NCI-H2227 (cell line): ENCODE measurements at regions not wholly inside any gene's neighbourhood (a gene's known extent, or its start where the extent isn't known, plus 50 kb on each side); places are given as distances from the start of the nearest gene placed in this dataset.
"Not testable (repeated sequence)": the region's sequence is repeated elsewhere in the genome, so short reads cannot be mapped to it uniquely, and the experiment has no call there.

Source experiments
- DNase-seq: peaks from one replicate; lab custom pipeline; 2025; ENCODE audit not compliant: unreplicated experiment; lab: John Stamatoyannopoulos, UW

DNA sequence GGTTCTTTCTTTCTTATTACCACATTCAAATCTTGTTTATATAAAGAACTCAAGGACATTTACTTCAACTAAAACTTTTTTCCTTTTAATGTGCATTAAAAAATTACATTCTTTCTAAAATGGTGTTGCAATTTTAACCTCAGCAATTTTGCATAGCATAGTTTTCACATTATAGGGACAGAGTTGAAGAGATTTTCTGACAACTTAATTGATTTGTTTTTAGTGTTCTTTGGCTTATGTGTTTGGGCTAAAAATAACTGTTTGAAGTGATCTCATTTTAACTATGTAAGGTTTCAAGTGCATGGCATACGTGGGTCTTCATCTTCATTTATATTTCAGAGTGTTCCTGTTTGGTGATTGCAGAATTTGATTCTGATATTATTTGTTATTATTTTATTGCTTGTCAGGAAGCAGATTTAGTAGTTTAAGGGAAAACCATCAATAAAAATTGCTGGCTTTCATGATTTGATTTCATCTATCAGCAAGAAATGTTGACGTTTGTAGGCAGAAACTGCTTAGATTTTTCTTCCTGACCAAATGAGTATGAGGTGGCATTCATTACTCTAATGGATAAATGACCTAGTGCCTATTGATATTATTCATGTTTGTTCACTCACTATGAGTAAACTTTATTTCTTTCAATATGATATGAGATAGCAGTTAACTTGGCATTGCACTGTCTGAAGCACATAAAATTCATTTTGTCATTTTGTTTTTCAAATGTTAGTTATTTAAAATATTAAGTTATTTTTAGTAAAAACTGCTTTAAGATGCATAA lies 398.4 kb downstream of the NUP35 start:
- DNase-seq, result no peak

DNA sequence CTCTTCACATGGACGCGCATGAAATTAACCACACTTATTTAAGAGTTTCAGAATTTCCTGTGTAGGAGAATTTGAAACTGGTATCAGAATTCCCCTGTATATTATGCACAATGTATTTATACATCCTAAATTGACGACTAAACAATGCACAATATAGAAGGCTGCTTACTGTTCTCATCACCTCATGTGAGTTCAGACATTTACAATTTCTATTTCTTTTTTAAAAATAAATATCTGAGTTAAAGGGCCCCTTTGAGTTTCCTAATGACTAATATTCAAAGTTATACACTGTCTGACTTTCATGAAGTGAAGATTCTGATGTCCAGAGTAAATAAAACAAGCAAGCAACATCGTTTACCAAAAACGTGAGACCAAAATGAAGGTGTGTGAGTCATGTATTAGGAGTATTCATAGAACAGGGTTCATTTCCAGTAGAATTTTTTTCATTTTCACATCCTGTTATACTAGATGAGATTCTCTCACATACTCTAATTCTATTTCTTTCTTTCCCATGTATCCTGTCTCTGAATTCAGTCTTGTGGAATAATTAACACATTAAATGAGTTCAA lies 406.2 kb downstream of the NUP35 start:
- no peak for DNase-seq

DNA sequence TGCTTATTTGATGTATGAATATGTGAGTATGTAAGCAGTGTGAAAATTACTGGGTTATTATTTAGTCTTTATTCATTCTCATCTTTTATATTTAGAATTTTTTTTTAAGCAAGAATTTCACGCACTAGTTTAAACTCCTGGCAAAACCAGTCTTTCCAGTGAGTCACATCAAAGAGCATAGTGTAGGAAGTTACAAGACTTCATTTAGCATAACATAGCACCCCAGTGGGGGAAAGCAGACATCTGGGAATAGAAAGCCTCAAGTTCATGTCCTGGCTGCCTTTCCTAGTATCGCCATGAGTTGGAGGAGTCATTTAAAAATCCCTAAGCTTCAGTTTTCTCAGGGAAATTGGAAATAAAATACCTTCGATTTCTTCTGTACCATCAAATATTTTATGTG lies 408.3 kb downstream of the NUP35 start:
- DNase-seq, result no peak

DNA sequence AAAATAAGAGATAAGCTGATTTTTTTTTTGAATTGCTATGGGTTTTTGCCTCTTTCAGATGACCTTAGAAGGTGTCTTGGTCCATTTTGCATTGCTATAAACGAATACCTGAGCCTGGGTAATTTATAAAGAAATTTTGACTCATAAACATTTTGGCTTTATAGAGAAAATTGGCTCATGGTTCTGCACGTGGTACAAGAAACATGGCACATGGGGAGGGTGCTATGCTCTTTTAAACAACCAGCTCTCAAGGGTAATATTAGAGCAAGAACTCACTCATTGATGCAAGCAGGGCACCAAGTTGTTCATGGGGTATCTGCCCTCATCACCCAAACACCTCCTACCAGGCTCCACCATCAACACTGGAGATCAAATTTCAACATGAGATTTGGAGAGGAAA lies 408.8 kb downstream of the NUP35 start:
- DNase-seq, result no peak

DNA sequence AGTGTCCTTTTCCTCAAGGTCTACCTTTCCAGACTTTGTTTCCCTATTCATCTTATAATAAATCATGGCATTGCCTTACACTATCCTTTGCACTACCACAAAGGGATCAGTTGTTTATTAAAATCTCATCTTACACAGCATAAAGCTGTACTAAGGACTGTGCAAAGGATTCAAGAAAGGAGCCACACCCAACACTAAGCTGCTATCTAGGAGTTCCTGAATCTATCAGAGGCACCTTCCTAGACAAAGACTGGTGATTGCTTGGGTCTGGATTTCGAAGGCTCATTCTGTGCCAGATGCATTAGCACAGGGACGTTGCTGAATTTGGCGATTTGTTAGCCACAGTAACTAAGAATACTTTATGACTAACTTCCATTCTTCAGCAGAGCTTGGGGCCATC lies 412.0 kb downstream of the NUP35 start:
- no peak for DNase-seq

DNA sequence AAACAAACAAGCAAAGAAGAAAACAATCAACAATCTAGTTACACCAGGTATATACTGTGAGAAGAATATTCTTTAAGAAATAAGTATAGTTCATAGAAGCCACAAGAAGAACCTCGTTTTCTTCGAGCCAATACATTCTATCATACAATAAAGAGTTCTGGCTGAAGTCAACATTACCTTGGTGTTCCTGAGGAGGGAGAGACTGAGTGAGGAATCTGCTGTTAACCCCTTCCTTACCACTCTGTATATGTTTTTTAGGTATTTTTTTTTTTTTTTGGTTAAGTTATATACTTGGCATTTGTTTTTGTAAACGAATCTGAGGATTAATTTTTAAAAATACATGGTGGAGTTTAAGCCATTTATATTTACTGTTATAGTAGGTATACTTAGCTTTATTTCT lies 412.5 kb downstream of the NUP35 start:
- no peak for DNase-seq

DNA sequence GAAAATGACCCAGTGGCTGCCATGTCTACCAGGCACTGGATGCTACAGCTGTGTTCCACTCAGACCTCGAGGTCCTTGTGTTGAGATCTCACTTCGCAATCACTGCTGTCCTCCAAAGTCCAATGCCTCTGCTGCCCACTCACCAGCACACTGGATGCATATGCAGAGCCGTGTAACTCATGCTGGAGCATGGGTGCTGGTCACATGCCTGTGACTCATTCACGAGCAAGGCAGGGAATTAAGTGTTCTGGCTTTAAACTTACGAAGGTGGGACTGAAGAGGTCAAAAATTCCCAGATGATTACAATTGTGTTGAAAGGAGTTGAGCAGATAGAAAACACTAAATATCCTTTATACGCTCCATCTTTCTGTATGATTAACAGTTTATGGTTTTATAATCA lies 417.5 kb downstream of the NUP35 start:
- no peak for DNase-seq

DNA sequence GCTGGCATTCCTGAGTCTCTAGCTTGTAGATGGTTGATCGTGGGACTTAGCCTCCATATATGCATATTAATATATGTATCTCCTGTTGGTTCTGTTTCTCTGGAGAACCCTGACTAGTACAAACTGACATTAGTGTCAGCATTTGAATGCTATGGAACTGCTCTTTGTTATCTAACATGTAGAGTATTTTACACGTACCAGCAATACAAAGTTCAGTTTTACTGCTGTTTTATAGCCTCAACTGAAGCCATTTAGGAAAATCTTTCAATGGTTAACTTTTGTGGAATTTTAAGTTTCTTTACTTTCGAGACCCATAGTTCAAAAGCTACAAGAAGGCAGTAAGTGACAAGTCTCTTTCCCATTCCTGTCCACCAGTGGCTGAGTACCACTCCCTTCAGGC lies 418.4 kb downstream of the NUP35 start:
- DNase-seq, result no peak

DNA sequence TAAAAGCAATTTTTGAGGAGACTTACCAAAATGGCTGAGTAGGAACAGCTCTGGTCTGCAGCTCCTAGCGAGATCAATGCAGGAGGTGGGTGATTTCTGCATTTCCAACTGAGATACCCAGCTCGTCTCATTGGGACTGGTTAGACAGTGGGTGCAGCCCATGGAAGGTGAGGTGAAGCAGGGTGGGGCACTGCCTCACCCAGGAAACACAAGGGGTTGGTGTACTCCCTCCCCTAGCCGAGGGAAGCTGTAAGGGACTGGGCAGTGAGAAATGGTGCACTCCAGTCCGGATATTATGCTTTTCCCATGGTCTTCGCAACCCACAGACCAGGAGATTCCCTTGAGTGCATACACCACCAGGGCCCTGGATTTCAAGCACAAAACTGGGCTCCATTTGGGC lies 419.0 kb downstream of the NUP35 start:
- no peak for DNase-seq

DNA sequence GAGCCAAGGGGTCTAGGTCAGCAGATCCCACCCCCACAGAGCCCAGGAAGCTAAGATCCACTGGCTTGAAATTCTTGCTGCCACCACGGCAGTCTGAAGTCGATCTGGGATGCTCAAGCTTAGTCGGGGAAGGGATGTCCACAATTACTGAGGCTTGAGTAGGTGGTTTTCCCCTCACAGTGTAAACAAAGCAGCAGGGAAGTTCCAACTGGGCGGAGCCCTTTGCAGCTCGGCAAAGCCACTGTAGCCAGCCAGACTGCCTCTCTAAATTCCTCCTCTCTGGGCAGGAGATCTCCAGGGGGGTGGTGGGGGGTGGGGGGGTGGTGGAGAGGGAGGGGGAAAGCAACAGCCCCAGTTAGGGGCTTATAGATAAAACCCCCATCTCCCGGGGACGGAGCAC lies 419.5 kb downstream of the NUP35 start:
- peak; percentile 47 for DNase-seq

DNA sequence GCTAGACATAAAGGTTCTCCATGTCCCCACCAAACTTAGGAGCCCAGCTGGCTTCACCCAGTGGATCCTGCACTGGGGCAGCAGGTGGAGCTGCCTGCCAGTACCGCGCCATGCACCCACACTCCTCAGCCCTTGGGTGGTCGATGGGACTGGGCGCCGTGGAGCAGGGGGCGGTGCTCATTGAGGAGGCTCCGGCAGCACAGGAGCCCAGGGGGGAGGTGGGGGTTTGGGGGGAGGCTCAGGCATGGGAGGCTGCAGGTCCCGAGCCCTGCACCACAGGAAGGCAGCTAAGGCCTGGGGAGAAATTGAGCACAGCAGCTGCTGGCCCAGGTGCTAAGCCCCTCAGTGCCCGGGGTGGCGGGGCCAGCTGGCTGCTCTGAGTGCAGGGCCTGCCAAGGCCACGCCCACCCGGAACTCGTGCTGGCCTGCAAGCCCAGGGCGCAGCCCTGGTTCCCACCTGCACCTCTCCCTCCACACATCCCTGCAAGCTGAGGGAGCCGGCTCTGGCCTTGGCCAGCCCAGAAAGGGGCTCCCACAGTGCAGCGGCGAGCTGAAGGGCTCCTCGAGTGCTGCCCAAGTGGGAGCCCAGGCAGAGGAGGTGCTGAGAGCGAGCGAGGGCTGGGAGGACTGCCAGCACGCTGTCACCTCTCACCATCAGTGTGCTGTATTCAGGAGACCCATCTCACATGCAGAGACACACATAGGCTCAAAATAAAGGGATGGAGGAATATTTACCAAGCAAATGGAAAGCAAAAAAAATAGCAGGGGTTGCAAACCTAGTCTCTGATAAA lies 422.5 kb downstream of the NUP35 start:
- DNase-seq, result not testable (repeated sequence)

DNA sequence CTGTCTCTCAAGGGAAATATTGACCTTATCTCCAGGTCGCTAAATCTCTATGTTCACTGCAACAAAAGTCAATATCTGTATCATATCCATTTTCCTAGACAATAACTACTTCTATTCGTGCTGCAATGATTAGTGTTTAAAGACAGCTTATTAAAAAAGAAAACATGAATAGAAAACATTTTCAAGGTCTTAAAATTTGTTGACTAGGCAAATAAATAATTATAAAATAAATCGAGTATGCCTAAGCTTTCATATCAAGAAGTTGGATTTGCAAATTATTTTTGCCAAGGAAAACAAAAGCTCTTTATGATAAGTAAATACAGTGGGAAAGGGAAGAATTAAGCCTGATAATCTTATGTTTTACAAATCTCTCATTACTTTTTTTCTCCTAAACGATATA lies 428.5 kb downstream of the NUP35 start:
- no peak for DNase-seq

DNA sequence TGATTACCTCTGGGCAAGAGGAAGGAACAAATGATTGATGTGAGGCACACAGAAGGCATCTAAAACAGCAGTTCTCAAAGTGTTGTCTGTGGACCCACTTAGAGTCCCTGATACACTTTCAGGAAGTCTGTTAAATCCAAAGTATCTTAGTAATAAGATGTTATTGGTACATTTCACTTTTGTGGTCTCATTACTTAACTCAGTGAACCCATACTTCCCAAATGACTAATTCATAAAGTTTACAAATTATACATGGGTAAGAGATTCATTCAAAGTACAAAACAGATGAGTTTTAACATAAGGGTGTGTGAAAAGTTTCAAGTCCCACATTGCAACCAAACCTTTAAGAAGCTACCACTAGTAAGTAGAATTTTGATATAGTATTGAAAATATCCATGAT lies 440.5 kb downstream of the NUP35 start:
- no peak for DNase-seq

DNA sequence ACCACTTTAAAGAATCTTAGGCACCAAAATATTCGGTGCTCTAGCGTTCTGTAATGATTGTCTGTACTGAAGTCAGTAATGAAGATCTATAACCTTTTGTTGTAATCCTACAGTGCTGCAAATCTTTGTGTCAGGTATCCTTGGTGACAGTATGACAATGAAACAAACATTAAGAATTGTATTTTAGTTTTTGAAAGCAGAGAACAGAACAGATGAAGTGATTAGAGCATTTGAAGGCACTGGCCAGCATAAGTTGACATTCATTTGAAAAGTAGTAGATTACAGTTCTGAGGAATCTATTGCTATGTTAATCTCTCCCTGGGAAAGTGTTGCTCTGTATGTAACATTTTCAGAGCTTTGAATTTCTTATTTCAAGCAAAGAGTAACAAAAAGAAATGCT lies 451.2 kb downstream of the NUP35 start:
- DNase-seq, result no peak

DNA sequence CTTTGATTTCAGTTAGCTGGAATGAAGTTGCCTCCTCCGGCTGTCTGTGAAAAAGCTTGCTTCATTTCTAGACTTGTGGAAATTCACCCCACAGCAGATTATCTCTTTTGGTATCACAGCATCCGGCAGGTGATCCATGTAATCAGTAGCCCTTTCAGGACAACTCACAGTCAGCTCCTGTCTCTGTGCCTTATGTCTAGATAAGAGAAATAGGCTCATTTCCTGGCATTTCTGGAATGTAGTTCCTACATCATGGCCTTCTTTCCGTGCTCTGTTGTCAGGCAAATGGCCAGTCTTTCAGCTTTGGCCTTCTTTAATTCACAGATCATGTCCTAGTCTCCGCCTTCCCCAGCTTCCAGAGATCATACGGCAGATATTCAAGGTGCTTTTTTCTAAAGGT lies 455.4 kb downstream of the NUP35 start:
- no peak for DNase-seq

DNA sequence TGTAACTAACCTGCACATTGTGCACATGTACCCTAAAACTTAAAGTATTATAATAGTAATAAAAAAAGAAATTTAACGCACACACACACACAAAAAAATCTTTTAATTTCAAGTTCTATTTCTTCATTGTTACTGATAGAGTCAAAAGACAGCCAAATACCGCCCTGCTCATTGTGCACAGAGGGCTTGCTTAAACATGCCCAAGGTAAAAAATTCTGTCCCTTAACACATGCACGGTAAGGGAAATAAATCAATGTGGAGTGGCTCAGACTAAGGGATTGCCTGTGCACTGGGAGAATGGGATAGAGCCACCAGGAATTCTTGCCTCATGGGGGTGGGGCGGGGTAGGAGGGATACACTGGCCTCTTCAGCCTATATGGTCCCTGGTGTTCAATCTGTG lies 468.0 kb downstream of the NUP35 start:
- no peak for DNase-seq

DNA sequence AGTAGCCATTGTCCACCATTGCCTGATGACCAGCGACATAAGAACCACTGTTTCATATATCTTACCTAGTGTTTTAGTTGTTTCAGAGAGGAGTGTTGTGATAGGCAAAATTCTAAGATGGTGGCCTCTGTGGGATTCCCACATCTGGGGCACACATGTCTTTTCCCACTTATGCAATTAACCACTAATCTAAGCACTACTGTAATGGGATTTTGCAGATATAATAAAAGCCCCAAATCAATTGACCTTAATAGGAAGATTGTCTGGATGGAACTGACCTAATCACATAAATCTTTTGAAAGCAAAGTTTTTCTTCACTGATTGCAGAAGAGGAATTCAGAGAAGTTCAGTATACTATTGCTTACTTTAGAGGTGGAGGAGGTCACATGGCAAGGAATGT lies 469.9 kb downstream of the NUP35 start:
- no peak for DNase-seq

DNA sequence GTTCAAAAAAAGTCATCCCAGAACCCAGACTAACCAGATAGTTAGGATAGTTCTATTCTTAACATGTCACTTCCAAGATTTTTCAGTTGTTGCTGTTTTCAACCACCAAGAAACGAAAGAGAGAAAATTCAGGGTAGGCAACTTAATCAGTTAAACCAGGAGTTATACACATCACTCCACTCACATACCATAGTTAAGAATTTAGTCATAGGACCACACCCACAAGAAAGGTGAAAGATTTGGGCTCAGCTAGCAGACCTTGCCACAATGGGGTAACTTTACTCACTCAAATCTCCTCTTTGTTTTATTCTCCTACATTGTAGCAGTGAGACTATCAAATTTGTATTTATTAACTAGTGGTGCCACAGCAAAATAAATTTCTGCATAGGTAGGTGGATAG lies 473.6 kb downstream of the NUP35 start:
- no peak for DNase-seq

DNA sequence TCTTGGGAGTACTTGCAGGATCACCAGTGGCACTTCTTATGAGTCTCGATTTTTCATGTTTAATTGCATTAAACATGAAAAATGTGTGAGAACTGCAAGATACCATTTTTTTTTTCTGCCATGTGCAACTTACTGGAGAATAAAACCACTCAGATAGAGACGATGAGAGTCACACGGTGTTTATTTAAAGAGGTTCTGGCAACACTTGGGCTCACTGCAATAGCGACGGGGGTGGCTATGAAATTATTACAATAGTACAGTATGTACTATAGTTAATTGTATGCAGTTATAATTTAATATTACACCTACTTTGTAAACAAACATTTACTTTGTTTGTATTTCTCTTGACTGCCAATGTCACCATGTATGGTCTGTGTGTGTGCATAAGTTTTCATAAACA lies 479.8 kb downstream of the NUP35 start:
- no peak for DNase-seq

DNA sequence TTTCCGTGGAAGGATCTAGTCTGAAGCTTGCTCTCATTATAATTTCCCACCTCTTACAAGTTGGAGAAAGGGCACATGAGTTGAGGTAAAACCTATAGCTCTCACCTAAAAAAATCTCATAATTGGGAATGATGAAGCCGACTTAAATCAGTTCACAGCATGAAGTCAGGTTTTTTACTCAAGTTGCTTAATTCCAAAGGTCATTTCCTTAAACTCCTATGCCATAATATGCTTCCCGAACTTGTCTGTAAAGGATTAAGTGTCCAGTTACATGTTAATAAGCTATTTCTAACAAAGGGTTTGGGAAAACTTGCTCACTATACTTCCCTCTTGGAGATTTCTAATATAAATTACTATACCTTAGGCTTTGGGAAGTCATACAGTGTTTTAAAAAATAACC lies 481.2 kb downstream of the NUP35 start:
- DNase-seq, result no peak

DNA sequence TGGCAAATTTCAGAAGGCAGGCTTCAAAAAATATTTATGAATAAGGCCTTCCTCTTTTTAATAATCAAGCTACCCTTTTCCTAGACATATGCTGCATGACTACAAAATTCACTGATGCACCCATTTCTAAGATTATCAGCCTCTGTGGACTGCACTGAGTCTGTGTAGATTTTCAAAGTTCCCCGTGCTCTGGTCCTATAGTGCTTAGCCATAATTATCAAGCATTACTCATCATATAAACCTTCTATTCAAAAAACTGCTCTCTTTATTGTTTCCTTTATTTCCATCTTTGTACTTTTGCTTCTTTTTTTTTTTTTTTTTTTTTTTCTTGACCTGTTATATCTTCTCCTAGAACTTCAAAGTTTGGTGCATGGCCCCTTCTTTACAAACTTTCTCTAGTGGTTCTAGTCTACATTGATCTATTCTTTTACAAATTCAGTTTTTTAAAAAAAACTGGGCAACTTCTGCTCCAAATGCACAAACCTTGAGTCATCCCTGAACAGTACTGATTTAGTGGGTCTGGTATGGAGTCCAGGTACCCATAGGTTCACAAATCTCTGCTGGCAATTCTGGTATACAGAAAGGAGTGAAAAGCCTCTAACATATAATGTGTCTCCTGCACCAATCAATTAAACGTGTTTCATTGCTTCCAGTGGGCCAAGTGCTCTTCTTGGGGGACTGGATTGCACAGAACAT lies 481.9 kb downstream of the NUP35 start:
- no peak for DNase-seq

DNA sequence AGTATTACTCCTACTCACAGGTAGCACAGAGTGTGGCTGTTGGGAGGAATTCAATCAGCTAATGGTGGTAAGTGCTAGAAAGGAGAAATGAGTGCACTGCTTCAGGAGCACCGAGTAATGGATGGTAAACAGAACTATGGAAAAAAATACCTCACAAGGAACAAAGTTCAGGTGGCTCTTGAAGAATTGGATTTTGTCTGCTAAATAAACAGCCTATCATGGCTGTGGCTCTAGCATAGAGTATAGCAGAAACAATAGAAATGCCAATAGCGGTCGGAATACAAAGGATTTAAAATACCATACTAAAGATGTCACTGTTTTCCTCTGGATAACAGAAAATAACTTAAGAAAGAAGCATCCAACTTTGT lies 482.5 kb downstream of the NUP35 start:
- no peak for DNase-seq
